ENCODE measurements at regions not wholly inside any gene's neighbourhood (a gene's known extent, or its start where the extent isn't known, plus 50 kb on each side); places are given as distances from the start of the nearest gene placed in this dataset.

DNA sequence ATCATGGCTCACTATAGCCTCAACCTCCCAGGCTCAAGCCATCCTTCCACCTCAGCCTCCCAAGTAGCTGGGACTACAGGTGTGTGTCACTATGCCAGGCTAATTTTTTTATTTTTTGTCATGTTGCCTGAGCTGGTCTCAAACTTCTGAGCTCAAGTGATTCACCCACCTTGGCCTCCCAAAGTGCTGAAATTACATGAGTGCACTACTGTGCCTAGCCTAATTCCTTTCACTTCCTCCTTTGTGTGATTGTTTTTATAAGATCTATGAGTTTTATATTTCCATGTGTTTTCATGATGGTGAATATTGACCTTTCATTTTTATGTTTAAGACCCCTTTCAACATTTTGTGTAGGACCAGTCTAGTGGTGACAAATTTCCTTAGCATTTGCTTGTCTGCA lies 55.2 kb upstream of the IL12B start:
- DNase-seq, result no peak

DNA sequence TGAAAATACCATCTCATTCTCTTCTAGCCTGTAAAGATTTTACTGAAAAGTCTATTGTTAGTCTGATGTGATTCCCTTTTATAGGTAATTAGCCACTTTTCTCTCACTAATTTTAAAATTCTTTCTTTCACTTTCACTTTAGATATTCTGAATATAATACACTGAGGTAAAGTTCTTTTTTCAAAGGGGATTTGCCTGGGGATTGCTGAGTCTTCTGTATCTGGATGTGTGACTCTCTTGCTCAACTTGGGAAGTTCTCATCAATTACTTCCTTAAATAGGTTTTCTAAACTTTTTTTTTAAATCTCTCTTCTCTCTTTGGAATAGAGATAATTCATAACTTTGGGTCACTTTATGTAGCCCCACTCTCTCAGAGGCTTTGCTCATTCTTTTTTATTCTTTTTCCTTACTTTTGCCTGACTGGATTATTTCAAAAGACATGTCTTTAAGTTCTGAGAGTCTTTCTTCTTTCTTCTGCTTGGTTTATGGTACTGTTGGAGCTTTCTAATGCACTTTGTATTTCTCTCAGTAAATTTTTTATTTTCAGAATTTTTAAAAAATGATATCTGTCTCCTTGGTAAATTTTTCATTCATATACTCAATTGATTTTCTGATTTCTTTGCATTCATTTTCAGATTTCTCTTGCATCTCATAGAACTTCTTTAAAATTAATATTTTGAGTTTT lies 55.9 kb upstream of the IL12B start:
- DNase-seq, result no peak

DNA sequence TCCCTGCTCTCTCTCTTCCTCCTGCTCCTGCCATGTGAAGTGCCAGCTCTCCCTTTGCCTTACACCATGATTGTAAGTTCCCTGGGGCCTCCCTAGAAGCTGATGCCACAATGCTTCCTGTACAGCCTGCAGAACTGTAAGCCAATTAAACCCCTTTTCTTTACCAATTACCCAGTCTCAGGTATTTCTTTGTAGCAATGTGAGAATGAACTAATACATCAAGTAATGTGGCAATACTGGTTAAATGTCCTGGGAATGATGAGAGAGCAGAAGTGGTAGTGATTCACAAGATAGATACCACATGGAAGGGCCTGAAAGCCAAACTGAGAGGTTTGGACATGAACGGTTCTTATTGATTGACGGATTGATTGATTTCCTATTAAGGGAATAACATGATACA lies 62.6 kb upstream of the IL12B start:
- DNase-seq, result no peak

DNA sequence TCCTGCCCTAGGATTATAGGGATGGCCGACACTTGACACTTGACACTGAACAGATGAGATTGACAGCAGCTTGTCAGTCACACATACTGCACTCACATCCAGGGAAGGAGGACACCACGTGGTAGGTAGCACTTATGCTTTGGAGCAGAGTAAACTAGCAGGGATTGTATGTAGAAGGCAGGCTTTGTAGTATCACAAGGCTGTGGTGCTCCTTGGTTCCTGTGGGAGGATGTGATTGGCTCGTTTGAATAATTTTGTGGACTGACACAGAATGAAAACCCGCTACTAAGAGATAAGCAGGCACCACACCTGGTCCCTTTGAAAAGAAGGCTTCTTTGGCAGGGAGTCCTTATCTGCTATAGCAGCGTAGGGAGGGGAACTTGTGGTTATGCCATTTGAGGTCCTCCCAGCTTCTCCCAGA lies 63.6 kb upstream of the IL12B start:
- DNase-seq, result no peak

- no peak for DNase-seq
Measured at GRCh38 chr5:159395202-159395601, 64.9 kb upstream of the IL12B start.

- no peak for DNase-seq
Measured at GRCh38 chr5:159398936-159399335, 68.6 kb upstream of the IL12B start.

DNA sequence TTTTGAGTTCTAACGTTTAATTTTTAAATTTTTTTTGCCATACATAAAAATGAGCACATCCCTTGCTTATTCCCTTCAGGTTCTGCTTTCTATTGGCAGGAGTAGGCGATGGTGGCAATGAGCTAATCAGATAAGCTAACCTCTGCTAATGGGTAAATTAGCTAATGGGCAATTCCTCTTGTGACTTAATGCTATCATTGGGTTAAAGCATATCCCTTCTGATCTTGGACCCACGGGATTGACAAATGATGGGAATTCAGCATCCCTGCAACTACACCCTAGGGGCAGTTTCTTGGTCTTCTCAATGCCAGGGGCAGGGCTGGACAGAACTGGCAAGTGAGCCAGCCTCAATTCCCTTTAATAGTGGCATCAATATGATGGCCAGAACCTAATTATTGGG lies 70.2 kb upstream of the IL12B start:
- no peak for DNase-seq

- no peak for DNase-seq
Measured at GRCh38 chr5:159402311-159402710, 72.0 kb upstream of the IL12B start.

DNA sequence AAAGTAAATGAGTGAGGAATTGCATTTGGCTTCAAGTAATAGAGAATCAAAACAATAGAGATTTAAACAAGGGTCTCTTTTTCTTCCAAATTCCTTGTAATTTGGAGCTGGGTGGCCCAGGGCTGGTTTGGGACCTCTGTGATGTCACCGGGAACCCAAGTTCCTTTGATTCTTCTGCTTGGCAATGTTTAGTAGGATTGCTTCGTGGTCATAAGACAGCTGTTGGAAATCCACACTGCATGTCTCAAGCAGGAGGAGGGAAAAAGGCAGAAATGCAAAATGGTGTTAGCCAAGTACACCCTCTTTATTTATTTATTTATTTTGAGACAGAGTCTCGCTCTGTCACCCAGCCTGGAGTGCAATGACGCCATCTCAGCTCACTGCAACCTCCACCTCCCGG lies 72.6 kb upstream of the IL12B start:
- DNase-seq, result no peak

DNA sequence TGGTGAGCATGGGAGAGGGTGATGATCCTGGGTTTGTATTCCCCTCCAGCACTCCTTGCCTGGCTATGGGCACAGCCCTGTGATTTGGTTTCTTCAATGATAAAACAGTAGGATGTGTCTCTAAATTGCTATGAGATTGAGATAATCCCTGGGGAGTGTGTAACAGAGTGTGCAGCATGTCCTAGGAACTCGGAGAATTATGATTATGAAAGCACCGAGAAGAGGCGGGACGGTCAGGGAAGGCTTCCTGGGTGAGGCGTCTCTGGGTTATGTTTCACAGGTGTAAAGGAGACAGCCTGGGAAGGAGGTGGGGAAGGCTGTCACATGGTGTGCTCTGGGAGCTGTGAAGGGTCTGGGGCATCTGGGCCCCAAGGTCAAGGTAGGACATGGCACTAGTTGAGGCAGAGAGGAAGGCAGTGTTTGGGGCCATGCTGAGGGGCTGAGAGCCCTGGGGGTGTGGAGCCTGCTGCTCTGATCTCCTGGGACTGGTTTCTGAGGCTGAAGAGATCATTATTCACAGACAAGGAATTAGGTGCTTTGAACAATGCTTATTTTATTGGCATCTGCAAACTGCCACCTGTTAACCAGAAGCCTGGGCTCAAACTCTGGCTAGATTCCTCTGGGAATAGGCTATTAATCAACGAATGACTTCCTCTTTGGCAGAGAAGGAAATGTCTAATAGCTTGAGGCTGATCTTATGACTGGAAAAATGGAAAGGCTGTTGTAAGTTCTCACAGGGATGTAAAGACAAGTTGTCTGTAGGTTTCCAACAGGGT lies 73.8 kb upstream of the IL12B start:
- DNase-seq, result no peak

DNA sequence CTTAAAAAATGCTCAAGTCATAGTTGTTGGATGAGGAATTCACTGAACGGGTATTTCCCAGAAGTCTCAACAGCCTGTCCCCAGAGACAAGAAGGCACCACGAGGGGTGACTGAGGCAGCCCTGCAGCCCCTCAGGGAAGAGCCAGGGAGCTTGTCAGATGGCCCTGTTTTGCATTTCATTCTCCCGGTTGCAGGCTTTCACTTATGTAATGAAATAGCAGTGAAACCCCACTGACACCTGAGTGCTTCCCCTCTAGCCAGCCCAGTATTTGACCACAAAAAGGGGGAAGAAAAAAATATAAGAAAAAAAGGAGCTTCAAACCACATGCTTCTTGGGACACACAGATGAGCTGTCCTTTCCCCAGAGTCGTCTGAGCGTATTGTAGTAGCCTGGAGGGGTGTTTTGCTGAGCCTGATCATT lies 75.3 kb upstream of the IL12B start:
- no peak for DNase-seq

GRCh38 chr5:159406571-159406970 lies 76.3 kb upstream of the IL12B start:
- DNase-seq, result no peak

DNA sequence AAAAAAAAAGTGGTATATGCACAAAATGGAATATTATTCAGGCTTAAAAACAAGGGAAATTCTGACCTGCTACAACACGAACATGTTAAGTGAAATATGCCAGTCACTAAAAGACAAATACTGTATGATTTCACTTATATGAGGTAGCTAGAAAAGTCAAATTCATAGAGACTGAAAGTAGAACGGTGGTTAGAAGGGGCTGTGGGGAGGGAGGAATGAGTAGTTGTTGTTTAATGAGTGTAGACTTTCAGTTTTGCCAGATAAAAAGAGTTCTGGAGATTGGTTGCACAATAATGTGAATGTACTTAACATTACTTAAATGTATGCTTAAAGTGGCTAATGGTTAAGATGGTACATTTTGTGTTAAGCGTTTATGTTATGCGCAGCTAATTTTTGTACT lies 79.5 kb upstream of the IL12B start:
- DNase-seq, result peak; percentile 18

DNA sequence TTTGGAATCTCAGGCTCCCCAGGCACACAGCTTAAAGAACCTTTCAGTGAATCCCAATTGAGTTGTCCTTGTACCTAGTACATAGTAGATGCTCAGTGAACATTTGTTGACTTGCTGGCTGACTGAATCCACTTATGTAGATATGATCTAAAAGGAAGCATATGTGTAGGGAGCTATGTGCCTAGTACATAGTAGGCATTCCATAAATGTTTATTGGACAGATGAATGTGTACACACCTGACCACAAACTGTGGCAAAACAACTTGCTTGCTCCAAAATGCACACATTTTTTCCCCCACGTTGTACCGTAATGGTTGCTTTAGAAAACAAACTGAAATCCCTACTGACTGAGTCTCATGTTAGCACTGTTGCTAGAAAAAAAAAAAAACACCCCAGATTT lies 80.2 kb upstream of the IL12B start:
- no peak for DNase-seq

DNA sequence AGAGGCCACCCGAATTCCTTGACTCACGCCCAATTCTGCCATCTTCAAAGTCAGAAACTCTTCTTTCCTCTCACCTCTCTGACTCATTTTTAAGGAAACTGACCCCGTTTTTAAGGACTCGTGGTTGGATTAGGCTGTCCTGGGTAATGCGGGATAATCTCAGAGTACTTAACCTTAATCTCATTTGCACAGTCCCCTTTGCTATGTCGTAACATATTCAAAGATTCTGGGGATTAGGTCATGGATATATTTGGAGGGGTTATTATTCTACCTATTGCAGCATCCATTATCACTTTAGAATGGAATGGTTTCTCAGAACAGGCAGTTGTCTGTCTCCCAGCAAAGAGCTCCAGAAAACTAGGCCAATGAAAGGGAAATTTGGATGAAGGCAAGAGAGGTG lies 80.8 kb upstream of the IL12B start:
- no peak for DNase-seq

- peak; percentile 66 for DNase-seq
Measured at GRCh38 chr5:159412284-159413046, 82.2 kb upstream of the IL12B start.

GRCh38 chr5:159414021-159414420 lies 83.7 kb upstream of the IL12B start:
- no peak for DNase-seq

DNA sequence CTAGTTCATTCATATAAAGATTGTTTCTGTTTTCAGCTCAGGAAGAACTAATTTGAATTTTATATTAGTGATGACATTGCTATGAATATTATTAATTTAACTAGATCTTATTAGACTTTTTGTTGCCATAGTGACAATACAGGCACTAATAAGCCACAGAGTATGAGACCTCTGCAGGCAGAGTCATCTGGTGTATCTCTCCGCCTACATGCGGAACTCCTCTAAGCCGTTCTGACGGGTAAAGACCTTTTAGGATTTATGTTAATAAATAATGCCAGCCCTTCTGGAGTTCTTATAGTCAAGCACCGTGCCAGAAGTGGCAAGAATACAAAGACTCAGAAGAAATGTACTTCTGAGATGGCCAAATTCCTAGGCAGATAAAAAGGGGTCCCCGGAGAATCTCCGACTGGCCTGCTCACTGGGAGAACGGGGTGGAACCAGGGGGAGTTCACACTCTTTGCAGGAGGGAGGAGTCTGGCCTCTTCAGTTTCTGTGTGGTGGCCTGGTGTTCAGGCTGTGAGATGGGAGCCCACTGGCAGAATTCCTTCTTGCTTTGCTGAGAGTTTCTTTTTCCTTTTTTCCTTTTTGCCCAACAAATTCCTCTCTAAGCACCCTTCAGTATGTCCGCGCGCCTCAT lies 85.1 kb upstream of the IL12B start:
- DNase-seq, result no peak

DNA sequence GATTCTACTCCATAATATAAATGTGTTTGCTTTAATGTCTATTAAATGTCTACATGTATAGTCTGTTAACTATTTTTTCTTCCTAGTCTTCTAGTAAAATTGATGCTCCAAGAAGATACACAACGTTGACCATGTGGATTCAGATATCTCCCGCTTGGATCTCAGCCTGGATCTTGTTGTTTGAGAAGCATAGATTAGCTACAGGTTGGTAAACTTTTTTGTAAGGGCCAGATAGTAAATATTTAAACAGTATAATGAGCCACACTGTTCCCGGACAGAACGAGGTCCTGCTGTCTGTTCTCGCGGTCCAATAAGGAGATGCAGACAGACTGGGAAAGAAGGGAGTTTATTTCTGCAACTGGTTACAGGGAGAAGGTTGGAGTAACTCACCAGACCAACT lies 86.2 kb upstream of the IL12B start:
- DNase-seq, result no peak

- no peak for DNase-seq
Measured at GRCh38 chr5:159417170-159417569, 86.9 kb upstream of the IL12B start.

DNA sequence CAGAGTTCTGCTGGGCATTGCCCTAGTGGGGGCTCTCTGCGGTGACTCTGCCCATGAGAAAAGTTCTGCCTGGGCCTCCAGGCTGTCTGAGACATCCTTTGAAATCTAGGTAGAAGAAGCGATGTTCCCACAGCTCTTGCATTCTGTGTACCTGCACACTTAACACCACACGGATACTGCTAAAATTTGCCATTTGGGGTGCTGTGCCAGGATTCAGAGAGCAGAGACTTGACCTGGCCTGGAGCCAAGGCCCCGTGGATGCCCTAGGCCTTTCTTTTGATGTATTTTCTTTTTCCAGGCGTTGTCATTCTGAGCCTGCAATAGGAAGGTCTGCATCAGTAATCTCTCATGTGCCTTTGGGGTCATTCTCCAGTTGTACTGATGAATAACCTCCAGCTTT lies 89.3 kb upstream of the IL12B start:
- DNase-seq, result no peak

DNA sequence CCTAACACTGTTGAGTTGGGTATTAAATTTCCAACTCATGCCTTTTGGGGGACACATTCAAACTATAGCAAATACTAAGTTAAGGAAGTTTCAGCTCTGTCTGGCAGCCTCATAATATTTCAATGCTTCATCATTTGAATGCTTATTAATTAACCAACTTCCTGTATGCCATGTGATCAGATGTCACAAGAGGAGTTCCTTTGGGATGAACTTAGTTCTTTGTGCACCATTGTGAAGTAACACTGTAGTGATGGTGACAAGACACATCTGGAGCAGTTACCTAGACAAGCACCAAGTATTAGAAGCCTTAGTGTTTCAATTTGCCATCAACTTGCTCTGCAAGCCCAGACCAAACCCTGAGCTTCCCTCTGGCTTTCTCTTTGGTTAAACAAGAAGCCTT lies 90.7 kb upstream of the IL12B start:
- no peak for DNase-seq

- DNase-seq, result no peak
Measured at GRCh38 chr5:159422361-159422760, 92.1 kb upstream of the IL12B start.

DNA sequence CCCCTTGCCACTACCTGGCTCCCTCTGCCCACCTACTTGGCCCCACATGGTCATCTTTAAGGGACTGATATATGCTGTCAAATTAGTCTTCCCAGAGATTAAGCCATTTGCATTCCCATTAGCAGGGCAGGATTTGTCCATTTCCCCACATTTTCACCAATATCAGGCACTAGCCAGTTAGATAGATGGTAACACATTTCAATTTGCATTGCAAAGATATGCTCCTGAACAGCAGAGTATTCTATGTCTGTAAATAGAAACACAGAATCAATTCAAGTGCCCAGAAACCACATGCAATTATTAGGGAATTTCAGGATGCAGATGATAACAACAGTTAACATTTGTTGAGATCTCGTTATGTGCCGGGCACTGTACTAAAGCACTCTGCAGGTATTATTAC lies 92.6 kb upstream of the IL12B start:
- DNase-seq, result no peak
